Cardiac fibroblast (primary cell): ENCODE measurements at regions not wholly inside any gene's neighbourhood (a gene's known extent, or its start where the extent isn't known, plus 50 kb on each side); places are given as distances from the start of the nearest gene placed in this dataset.

Source experiments
- DNase-seq, 2 donors: peaks; one replicate each; pipeline versions ENCODE4 v3.0.0 to v3.0.0-alpha.2; 2010; ENCODE audit warnings: low read depth in 2 of 2
- H3K4me3 ChIP-seq, 2 donors: replicated peaks in 1 of 2; 1 replicate in 1 of 2; 2 replicates in 1 of 2; pipeline ENCODE4 v1.5.1; 2011; ENCODE audit warnings: low read depth in 2 of 2, low read length in 2 of 2, mild to moderate bottlenecking in 2 of 2, moderate library complexity in 1 of 2
- TF ChIP-seq, protein P1 (sequence below): IDR thresholded peaks from one replicate; pipeline ENCODE4 v1.5.1; 2011; ENCODE audit warnings: low read depth, mild to moderate bottlenecking, low read length, inconsistent platforms

DNA sequence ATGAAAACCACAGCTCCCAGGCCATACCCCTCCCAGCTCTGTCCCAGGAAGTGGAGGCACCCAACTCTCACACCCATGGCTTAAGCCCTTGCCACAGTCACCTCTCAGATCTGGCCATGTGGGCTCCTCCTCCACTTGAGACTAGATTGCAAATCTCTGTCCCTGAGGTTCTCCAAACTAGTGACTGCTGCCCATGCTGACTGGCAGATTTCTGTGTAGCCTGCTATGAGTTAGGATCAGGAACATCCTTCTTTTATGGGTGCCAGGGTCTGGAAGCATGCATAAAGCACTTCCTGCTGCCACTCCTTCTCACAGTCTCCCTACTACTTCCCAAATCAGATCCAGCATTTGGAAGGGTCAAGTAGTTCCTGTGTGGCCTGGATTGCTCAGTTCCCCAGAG is 59.6 kb upstream of the GOLIM4 start:
- TF ChIP-seq, protein P1, sequence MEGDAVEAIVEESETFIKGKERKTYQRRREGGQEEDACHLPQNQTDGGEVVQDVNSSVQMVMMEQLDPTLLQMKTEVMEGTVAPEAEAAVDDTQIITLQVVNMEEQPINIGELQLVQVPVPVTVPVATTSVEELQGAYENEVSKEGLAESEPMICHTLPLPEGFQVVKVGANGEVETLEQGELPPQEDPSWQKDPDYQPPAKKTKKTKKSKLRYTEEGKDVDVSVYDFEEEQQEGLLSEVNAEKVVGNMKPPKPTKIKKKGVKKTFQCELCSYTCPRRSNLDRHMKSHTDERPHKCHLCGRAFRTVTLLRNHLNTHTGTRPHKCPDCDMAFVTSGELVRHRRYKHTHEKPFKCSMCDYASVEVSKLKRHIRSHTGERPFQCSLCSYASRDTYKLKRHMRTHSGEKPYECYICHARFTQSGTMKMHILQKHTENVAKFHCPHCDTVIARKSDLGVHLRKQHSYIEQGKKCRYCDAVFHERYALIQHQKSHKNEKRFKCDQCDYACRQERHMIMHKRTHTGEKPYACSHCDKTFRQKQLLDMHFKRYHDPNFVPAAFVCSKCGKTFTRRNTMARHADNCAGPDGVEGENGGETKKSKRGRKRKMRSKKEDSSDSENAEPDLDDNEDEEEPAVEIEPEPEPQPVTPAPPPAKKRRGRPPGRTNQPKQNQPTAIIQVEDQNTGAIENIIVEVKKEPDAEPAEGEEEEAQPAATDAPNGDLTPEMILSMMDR = no peak
- no peak overlapping the region for H3K4me3 ChIP-seq
- DNase-seq = no peak

DNA sequence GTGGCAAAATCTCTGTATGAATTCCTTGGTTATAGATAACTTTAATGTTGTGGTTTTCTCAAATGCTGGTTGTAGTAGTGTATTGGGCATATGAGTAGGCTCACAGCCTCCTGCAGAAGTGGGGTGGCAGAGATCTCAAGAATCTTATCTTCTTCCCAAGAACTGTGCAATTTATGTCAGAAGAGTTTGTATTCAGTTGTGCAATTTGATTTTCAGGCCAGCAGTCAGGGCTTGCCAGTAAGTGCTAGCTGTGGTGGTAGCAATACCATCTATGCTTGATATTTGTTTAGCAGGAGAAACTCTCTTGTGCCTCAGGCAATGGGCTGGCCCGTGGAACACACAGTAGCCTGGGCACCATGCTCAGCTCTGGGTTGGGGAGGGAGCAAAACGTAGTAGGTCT is 58.4 kb upstream of the GOLIM4 start:
- DNase-seq = peak in 1 of 2 donors; percentile 31
- TF ChIP-seq, protein P1 = no peak

GRCh38 chr3:168152149-168152548 is 56.4 kb upstream of the GOLIM4 start:
- TF ChIP-seq, protein P1 = no peak
- no peak for DNase-seq

More for the DNA sequence above, 58.4 kb upstream of the GOLIM4 start:
- no peak overlapping the region for H3K4me3 ChIP-seq

More at GRCh38 chr3:168152149-168152548, 56.4 kb upstream of the GOLIM4 start:
- no peak overlapping the region for H3K4me3 ChIP-seq
